Stimulated activated CD4-positive, alpha-beta T cell treated with anti-CD3 and anti-CD28 coated beads, TNF-alpha, amount 100 ng/mL, for 48 hours (primary cell): ENCODE measurements at regions not wholly inside any gene's neighbourhood (a gene's known extent, or its start where the extent isn't known, plus 50 kb on each side); places are given as distances from the start of the nearest gene placed in this dataset.
A peak's percentile ranks its signal among the peaks of the same experiment; 100 is the strongest.

ENCODE experiments used
- DNase-seq, 3 donors: peaks; one replicate each; pipeline ENCODE4 v3.0.0-alpha.2; 2020; ENCODE audit warnings: low read depth in 3 of 3

DNA sequence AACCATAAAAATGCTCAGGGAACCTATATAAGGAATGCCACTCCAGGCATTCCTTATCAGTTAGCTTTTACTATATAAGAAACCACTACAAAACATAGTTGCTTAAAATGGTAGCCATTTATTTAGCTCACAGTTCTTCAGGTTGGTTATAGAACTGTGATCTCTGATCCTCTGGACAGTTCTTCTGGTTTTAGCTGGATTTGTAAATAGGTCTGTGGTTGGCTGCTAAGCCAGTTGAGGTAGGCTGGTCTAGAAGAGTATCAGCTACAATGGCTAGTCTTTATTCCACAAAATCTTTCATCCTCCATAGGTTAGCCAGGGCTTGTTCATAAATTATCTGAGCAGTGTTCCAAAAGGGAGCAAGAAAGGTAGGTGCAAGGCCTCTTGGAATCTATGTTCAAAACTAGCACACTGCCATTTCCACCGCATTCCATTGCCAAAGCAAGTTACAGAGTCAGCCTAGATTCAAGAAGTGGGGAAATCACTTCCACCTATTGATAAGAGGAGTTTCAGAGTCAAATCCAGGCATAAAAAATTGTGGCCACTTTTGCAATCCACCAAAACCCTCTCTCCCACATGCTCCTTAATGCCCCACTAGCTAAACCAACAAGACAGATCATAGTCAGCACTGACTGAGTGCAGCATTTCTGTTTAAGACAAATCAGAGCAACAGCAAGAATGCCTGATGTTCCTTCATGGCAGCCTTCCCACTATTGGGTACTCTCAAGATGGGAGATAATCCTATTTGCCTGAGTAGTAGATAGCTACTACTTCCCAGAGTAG, 146.4 kb downstream of the IRS1 start:
- DNase-seq, result no peak

DNA sequence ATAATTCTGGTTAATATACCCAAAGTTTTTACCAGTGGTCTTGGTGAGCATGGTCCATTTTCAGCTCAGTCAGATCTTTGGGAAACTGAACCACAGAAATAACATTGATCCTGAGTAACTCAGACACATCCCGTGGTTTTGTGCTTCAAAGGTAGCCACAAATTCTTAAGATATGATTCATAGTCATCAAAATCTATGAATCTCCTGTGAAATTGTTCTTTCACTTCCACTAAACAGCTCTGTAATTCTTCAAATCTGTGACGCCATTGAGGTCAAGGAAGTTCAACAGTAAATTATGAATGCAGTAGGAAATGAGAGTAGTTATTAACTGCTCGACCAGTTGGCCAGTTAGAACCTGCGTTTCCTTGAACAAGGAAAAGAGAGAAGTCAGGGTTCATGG, 147.3 kb downstream of the IRS1 start:
- DNase-seq, result no peak

- peak; percentile 3 to 12 (median 11) for DNase-seq
Observed at GRCh38 chr2:226649871-226650660, 149.6 kb downstream of the IRS1 start.

- DNase-seq, result no peak
Observed at GRCh38 chr2:226649201-226649600, 150.4 kb downstream of the IRS1 start.

DNA sequence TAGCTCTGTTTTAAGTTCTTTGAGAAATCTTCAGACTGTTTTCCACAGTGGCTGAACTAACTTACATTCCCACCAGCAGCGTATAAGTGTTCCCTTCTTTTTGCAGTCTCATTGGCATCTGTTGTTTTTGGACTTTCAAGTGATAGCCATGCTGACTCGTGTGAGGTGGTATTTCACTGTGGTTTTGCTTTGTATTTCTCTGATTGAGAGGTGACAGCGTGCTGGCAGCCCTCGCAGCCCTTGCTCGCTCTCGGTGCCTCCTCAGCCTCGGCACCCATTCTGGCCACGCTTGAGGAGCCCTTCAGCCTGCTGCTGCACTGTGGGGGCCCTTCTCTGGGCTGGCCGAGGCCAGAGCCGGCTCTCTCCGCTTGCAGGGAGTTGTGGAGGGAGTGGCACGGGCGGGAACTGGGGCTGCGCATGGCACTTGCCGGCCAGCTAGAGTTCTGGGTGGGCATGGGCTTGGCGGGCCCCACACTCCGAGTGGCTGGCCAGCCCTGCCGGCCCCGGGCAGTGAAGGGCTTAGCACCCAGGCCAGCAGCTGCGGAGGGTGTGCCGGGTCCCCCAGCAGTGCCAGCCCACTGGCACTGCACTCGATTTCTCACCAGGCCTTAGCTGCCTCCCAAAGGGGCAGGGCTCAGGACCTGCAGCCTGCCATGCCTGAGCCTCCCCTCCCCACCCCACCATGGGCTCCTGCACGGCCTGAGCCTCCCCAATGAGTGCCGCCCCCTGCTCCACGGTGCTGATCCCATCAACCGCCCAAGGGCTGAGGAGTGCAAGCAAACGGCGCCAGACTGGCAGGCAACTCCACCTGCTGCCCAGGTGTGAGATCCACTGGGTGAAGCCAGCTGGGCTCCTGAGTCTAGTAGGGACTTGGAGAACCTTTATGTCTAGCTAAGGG, 151.8 kb downstream of the IRS1 start:
- no peak for DNase-seq

DNA sequence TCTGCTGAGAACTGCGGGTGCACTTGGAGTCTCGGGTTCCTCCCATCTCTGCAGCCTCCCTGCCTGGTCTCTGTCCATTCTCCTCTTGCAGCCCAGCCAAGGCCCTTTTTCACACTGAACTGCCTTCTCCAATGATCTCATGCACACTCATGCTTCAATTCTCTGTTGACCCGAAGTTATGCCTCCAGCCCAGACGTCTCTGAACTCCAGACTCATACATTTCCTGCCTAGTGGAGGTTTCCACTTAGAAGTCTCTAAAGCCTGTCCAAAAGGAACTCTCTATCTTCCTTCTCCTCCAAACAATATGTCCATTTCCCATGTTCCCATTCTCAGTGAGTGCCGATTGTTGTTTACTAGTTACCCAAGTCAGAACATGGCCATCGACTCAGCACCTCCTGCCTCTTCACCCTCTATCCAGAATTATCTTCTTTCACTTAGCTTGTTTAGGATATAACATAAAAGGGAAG, 155.2 kb downstream of the IRS1 start:
- DNase-seq, result no peak

- DNase-seq, result no peak
Observed at GRCh38 chr2:226643946-226644282, 155.7 kb downstream of the IRS1 start.

- DNase-seq, result no peak
Observed at GRCh38 chr2:226643030-226643945, 156.3 kb downstream of the IRS1 start.

GRCh38 chr2:226641008-226641407, 158.6 kb downstream of the IRS1 start:
- DNase-seq, result no peak

DNA sequence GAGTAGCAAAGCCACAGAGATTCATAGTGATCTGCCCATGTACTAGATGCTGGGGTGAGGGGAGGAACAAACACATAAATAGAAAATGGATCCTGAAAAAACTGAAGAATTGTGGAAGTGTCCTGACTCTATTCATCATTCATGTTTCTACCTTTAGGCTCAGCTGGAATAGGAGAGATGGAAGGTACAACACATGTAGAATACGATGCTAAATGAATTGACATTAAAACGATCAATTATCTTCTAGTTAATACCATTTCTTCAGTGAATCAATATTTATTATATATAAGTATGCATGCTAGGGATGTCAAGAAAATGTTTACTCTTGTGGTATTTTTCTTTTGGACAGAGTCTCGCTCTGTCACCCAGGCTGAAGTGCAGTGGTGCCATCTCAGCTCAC, 159.1 kb downstream of the IRS1 start:
- DNase-seq, result no peak

DNA sequence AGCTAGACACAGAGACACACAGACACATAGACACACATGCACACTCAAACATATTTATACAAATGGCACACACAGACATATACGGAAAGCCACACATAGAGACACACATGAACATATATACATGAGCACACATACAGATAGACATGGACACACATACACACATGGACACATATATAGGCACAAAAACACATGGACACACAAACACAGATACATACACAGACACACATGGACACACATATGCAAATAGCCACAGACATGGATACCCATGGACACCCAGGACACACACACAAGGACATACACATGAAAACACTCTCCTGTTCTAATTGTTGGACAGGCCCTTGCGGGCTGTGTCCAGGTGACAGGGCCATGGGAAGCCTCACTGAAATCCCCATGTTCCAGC, 160.1 kb downstream of the IRS1 start:
- DNase-seq, result no peak

- DNase-seq, result no peak
Observed at GRCh38 chr2:226638576-226638975, 161.0 kb downstream of the IRS1 start.

GRCh38 chr2:226637383-226637782, 162.2 kb downstream of the IRS1 start:
- no peak for DNase-seq

DNA sequence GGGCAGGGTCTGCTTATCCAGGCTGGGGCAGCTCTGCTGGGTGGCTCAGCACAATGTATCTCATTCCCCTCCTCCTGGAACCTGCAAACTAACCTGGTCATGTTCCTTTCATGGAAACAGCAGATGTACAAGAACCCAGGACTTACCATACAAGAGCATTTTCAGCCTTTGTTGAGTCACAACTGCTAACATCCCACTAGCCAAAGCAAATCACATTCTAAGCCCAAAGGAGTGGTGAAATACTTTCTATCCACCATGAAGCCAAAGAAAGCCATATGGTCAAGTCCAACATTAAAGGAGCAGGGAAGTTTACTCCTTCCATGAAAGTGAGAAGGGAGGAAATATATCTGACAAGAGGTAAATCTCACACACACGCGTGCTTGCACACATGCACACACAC, 163.0 kb downstream of the IRS1 start:
- no peak for DNase-seq

- DNase-seq, result no peak
Observed at GRCh38 chr2:226634943-226635604, 164.5 kb downstream of the IRS1 start.

DNA sequence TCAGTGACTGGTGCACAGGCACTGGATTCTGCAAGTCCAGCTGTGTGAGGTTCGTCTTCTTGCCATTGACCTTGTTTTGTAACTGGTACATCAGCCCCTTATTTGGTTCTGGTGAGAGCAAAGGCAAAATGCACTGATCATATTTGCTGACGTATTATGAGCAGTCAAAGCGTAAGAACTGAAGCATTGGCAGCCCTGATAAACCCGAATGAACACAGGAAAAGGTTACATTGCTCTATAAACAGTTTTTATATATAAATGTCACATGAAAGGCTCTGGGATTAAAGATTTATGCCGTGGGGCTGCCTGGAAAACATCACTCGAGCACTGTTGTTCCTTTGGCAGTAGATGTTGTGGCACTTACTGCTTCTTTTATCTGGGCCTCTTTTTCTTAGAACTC, 167.9 kb downstream of the IRS1 start:
- no peak for DNase-seq

- no peak for DNase-seq
Observed at GRCh38 chr2:226631187-226631586, 168.4 kb downstream of the IRS1 start.

- no peak for DNase-seq
Observed at GRCh38 chr2:226625946-226626345, 173.7 kb downstream of the IRS1 start.

GRCh38 chr2:226623587-226624368, 175.8 kb downstream of the IRS1 start:
- no peak for DNase-seq

DNA sequence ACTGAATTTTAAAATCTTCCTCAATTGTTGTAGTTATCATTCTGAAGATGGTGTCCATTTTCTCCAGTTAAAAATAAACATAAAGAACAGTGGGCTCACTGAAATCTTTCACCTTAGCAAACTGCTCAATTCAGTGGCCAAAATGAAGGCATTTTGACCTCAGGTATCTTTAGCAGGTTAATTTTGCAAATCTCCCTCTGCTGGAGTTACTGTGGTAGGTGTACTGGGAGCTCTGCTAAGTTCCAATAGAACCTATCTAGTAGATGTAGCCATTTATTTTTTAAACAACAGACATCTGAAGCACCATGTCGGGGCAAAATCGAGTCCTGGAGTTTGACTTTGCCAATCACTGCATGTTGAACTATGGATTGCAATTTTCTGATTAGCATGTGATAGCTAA, 177.1 kb downstream of the IRS1 start:
- no peak for DNase-seq
